ENCODE measurements at regions not wholly inside any gene's neighbourhood (a gene's known extent, or its start where the extent isn't known, plus 50 kb on each side); places are given as distances from the start of the nearest gene placed in this dataset.

GRCh38 chr3:72408983-72409779 is 439.1 kb downstream of the SHQ1 start:
- intact Hi-C loops (cut with DNase I) = no loop called here

DNA sequence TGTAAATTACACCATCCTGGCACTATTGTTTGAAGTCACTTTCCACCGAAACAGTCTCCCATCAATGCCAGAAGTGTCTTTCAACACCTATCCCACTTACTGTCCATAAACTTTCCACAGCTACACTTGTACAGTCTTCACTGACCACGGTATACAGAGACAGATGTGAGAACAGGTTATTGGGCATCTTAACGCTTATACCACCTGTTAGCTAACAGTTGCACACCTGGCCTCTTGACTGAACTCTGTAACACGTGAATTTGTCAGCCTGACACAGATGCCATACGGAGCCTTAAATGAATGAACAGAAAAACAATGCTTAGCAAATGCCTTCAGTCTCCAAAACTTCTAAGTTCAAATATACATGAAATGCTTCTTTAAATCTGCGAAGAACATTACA is 440.5 kb downstream of the SHQ1 start:
- DNase-seq = no peak
- intact Hi-C loops (cut with DNase I) = no loop called here

More at GRCh38 chr3:72408983-72409779, 439.1 kb downstream of the SHQ1 start:
- DNase-seq = no peak

- DNase-seq = peak in 12 of 42 donors; percentile 13 to 73 (median 34)
- intact Hi-C loops (cut with DNase I) = no loop called here
Observed at GRCh38 chr3:72405943-72406566, 442.2 kb downstream of the SHQ1 start.

- intact Hi-C loops (cut with DNase I) = no loop called here
- no peak for DNase-seq
Observed at GRCh38 chr3:72401005-72401545, 447.2 kb downstream of the SHQ1 start.

DNA sequence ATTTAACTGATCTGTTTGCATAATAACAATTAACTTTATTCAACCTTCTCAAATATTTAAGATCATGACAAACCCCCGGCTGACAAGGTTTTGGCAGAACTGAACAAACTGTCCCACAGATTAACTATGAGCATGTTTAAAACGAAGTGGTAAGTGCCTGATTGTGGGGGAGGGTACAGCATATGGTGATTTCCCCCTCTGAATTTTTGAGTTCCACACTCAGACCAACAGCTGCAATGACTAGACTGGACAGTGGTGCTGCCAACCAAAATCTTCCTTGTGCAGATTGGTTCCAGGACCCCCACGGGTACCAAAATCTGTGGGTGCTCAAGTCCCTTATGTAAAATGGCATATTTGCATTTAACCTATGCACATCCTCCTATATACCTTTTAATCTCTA is 449.5 kb downstream of the SHQ1 start:
- intact Hi-C loops (cut with DNase I) = no loop called here
- no peak for DNase-seq

- intact Hi-C loops (cut with DNase I) = no loop called here
- DNase-seq = no peak
Observed at GRCh38 chr3:72397586-72397985, 450.7 kb downstream of the SHQ1 start.

- DNase-seq = no peak
- intact Hi-C loops (cut with DNase I) = no loop called here
Observed at GRCh38 chr3:72396899-72397298, 451.3 kb downstream of the SHQ1 start.

GRCh38 chr3:72395776-72396311 is 452.4 kb downstream of the SHQ1 start:
- intact Hi-C loops (cut with DNase I) = no loop called here
- no peak for DNase-seq

DNA sequence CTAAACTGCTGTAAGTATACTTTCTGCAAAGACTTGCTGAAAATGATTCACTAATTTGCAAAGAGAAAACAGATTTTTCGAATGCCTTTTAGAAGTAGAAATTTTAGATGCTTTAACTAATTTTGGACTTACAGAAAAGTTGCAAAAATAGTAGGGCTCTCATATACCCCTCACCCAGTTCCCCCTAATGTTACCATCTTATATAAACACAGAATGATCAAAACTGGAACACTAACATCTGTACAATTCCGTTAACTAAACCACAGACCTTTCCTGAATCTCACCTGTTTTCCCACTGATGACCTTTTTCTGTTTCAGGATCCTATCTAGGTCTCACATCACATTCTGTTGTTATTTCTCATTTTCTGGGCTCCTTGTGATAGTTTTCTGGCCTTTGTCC is 454.8 kb downstream of the SHQ1 start:
- intact Hi-C loops (cut with DNase I) = no loop called here
- DNase-seq = no peak

GRCh38 chr3:72391659-72392058 is 456.6 kb downstream of the SHQ1 start:
- DNase-seq = no peak
- intact Hi-C loops (cut with DNase I) = no loop called here

- DNase-seq = no peak
Observed at GRCh38 chr3:72390841-72391240, 457.4 kb downstream of the SHQ1 start.

GRCh38 chr3:72388644-72389043 is 459.6 kb downstream of the SHQ1 start:
- DNase-seq = no peak
- intact Hi-C loops (cut with DNase I) = loop anchor here (5.0 kb wide), 1 partner anchor 101 kb away; no protein-coding TSS in a partner anchor

More at GRCh38 chr3:72390841-72391240, 457.4 kb downstream of the SHQ1 start:
- intact Hi-C loops (cut with DNase I) = no loop called here

DNA sequence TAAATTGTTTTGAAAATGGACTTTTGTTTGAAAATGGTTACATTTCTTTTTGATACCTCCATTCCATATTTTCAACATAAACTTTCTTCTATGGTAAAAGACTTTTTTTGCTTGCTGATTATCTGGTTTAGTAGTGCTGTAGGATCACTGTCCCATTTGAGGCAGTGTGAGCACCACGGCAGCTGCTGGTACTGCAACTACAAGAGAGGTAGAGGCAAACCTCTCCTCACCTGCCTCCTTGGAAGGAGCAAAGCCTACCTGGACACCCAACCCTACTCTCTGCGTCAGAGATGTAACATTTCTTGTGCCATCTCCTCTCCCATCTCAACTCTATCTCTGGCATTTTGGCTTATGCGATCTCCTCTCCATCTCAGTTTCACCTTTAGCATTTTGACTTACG is 460.1 kb downstream of the SHQ1 start:
- peak in 1 of 42 donors; percentile 57 for DNase-seq
- intact Hi-C loops (cut with DNase I) = loop anchor here (5.0 kb wide), 1 partner anchor 101 kb away; no protein-coding TSS in a partner anchor

DNA sequence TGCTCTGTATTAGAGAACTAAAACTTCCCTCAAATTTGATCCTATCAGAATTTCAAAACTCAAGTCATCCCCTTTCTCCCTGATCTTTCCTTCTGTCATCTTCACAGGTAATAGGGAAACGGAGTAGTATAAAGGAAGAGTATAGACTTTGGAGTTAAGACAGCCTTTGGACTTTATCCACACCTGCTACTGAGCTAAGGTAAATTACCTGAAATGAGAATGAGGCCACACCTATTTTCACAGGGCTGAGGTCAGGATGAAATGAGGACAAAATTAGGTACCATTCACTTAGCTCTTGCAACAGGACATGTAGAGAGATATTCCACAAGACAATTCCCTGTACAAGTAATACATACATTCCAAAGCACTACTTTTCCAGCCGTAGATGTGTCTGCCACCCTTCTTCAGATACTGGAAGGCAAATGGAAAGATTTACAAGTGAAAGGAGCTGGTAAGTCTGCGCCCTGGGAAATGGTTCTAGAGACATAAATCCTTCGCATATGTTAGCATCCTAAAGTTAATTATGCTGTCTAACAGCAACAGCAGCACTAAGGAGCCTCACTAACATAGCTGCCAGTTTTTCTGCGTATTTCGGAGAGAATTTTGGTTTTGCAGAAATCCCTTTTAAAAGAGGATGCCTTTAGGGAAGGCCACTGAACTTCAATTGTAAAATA is 461.8 kb downstream of the SHQ1 start:
- intact Hi-C loops (cut with DNase I) = loop anchor here (5.0 kb wide), 1 partner anchor 99 kb away; no protein-coding TSS in a partner anchor
- no peak for DNase-seq

GRCh38 chr3:72385167-72385566 is 463.1 kb downstream of the SHQ1 start:
- peak in 1 of 42 donors; percentile 7 for DNase-seq
- intact Hi-C loops (cut with DNase I) = loop anchor here (5.0 kb wide), 1 partner anchor 98 kb away; no protein-coding TSS in a partner anchor

GRCh38 chr3:72384602-72385001 is 463.6 kb downstream of the SHQ1 start:
- intact Hi-C loops (cut with DNase I) = loop anchor here (5.0 kb wide), 1 partner anchor 97 kb away; no protein-coding TSS in a partner anchor
- DNase-seq = no peak

DNA sequence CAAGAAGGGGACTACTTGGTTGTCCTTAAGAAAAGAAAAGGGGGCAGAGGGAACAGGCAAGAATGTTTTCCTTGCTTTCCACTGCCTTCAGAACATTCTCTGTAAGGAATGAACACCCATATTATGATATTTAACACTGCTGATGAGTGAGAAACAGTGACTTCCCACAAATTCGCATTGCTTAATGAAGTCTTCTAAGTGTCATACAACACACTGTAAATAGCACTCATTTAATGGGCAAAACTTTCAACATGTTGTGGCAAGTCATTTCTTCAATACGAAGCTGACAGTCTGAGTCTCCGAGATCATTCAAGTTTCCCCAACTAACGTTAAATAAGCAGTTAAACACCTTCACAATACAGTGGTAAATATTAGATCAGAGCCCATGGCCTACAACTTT is 464.4 kb downstream of the SHQ1 start:
- intact Hi-C loops (cut with DNase I) = no loop called here
- no peak for DNase-seq

GRCh38 chr3:72383230-72383629 is 465.0 kb downstream of the SHQ1 start:
- DNase-seq = no peak

DNA sequence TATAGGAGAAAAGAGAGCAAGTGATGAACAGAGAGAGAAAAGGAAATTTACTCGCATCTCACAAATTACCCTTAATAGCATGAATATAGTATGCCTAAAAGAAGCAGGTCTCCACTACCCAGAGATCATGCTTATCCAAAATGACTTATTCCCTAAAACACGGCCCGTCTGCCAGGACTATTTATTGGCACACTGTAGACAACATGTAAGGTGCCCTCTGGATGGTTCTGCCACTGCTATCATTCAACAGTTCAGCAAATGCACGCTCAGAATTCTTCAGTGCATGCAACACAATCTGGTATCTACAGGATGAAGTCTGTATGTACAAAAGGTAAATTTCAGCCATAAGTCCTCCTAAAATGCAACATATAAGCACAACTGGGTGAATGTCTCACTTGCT is 465.8 kb downstream of the SHQ1 start:
- peak in 1 of 42 donors; percentile 41 for DNase-seq
- intact Hi-C loops (cut with DNase I) = no loop called here

More at GRCh38 chr3:72383230-72383629, 465.0 kb downstream of the SHQ1 start:
- intact Hi-C loops (cut with DNase I) = no loop called here

Measured in head of caudate nucleus (tissue), 42 donors.